ENCODE measurements at regions not wholly inside any gene's neighbourhood (a gene's known extent, or its start where the extent isn't known, plus 50 kb on each side); places are given as distances from the start of the nearest gene placed in this dataset.

- H4K20me1 ChIP-seq (ENCODE audit: insufficient read depth, low read length), result no peaks in the 10 kb centered on the region
- no peak overlapping the region for H3K27ac ChIP-seq (ENCODE audit: low read depth, low read length)
- DNase-seq (ENCODE audit: insufficient read length, low spot score, missing footprints), result no peak
- no peaks in the 10 kb centered on the region for H3K4me1 ChIP-seq (ENCODE audit: insufficient read depth, low read length)
- H3K27me3 ChIP-seq (ENCODE audit: insufficient read depth, low read length), result no peaks in the 10 kb centered on the region
- TF ChIP-seq CTCF (IDR thresholded peaks at IDR 0.05; ENCODE audit: extremely low read depth, low read depth, low read length), result no peak
- no peak overlapping the region for H3K4me2 ChIP-seq (ENCODE audit: insufficient read depth, low read length)
- no peaks in the 10 kb centered on the region for H3K79me2 ChIP-seq (ENCODE audit: insufficient read depth, low read length)
- no peak overlapping the region for H3K4me3 ChIP-seq (ENCODE audit: insufficient read depth, low read length)
- H3K36me3 ChIP-seq (ENCODE audit: insufficient read depth, low read length), result no peaks in the 10 kb centered on the region
- H2AFZ ChIP-seq (ENCODE audit: low read length), result no peak overlapping the region
- no peaks in the 10 kb centered on the region for H3K9me3 ChIP-seq (ENCODE audit: low read depth, low read length)
Observed at GRCh38 chr2:220887876-220888275, 684.2 kb downstream of the EPHA4 start.

GRCh38 chr2:220890931-220891330, 681.2 kb downstream of the EPHA4 start:
- Histone ChIP-seq H3K27me3 (ENCODE audit: insufficient read depth, low read length) (no peaks in the 10 kb centered on the region), H4K20me1 (ENCODE audit: insufficient read depth, low read length) (no peaks in the 10 kb centered on the region), H2AFZ (ENCODE audit: low read length) (no peak overlapping the region), H3K4me3 (ENCODE audit: insufficient read depth, low read length) (no peak overlapping the region), H3K4me1 (ENCODE audit: insufficient read depth, low read length) (no peaks in the 10 kb centered on the region), H3K9me3 (ENCODE audit: low read depth, low read length) (no peaks in the 10 kb centered on the region), H3K36me3 (ENCODE audit: insufficient read depth, low read length) (no peaks in the 10 kb centered on the region), H3K4me2 (ENCODE audit: insufficient read depth, low read length) (no peak overlapping the region), H3K79me2 (ENCODE audit: insufficient read depth, low read length) (no peaks in the 10 kb centered on the region), H3K27ac (ENCODE audit: low read depth, low read length) (no peak overlapping the region)
- no peak for DNase-seq (ENCODE audit: insufficient read length, low spot score, missing footprints)
- TF ChIP-seq CTCF (IDR thresholded peaks at IDR 0.05; ENCODE audit: extremely low read depth, low read depth, low read length), result no peak

GRCh38 chr2:220891405-220891804, 680.7 kb downstream of the EPHA4 start:
- DNase-seq (ENCODE audit: insufficient read length, low spot score, missing footprints), result peak; percentile 75
- no peak overlapping the region for H2AFZ ChIP-seq (ENCODE audit: low read length)
- no peak for TF ChIP-seq CTCF (IDR thresholded peaks at IDR 0.05; ENCODE audit: extremely low read depth, low read depth, low read length)
- no peak overlapping the region for H3K4me3 ChIP-seq (ENCODE audit: insufficient read depth, low read length)
- H3K36me3 ChIP-seq (ENCODE audit: insufficient read depth, low read length), result no peaks in the 10 kb centered on the region
- no peaks in the 10 kb centered on the region for H3K4me1 ChIP-seq (ENCODE audit: insufficient read depth, low read length)
- H3K79me2 ChIP-seq (ENCODE audit: insufficient read depth, low read length), result no peaks in the 10 kb centered on the region
- no peak overlapping the region for H3K4me2 ChIP-seq (ENCODE audit: insufficient read depth, low read length)
- H3K27ac ChIP-seq (ENCODE audit: low read depth, low read length), result no peak overlapping the region
- no peaks in the 10 kb centered on the region for H3K27me3 ChIP-seq (ENCODE audit: insufficient read depth, low read length)
- H3K9me3 ChIP-seq (ENCODE audit: low read depth, low read length), result no peaks in the 10 kb centered on the region
- no peaks in the 10 kb centered on the region for H4K20me1 ChIP-seq (ENCODE audit: insufficient read depth, low read length)

- Histone ChIP-seq H3K27ac (ENCODE audit: low read depth, low read length) (no peak overlapping the region), H3K9me3 (ENCODE audit: low read depth, low read length) (no peaks in the 10 kb centered on the region), H3K4me3 (ENCODE audit: insufficient read depth, low read length) (no peak overlapping the region), H3K79me2 (ENCODE audit: insufficient read depth, low read length) (no peaks in the 10 kb centered on the region), H2AFZ (ENCODE audit: low read length) (no peak overlapping the region), H3K4me2 (ENCODE audit: insufficient read depth, low read length) (no peak overlapping the region), H3K36me3 (ENCODE audit: insufficient read depth, low read length) (no peaks in the 10 kb centered on the region), H4K20me1 (ENCODE audit: insufficient read depth, low read length) (no peaks in the 10 kb centered on the region), H3K4me1 (ENCODE audit: insufficient read depth, low read length) (no peaks in the 10 kb centered on the region), H3K27me3 (ENCODE audit: insufficient read depth, low read length) (no peaks in the 10 kb centered on the region)
- TF ChIP-seq CTCF (IDR thresholded peaks at IDR 0.05; ENCODE audit: extremely low read depth, low read depth, low read length), result no peak
- DNase-seq (ENCODE audit: insufficient read length, low spot score, missing footprints), result no peak
Observed at GRCh38 chr2:220892018-220892634, 680.0 kb downstream of the EPHA4 start.
